Neural progenitor cell (in vitro differentiated cells): ENCODE measurements at regions not wholly inside any gene's neighbourhood (a gene's known extent, or its start where the extent isn't known, plus 50 kb on each side); places are given as distances from the start of the nearest gene placed in this dataset.

ENCODE experiments used
- DNase-seq: peaks from one replicate; pipeline ENCODE4 v3.0.0-alpha.2; 2016; ENCODE audit warnings: low spot score
- H2AFZ ChIP-seq: fragments of 200-600 bp; sonication (generic); replicated peaks from 2 replicates; pipeline ENCODE4 v1.6.1; 2016; ENCODE audit warnings: antibody characterized with exemption
- H3F3A ChIP-seq: fragments of 200-600 bp; sonication (generic); 2 replicates; pipeline ENCODE4 v1.6.1; 2016; ENCODE audit warnings: antibody characterized with exemption, low read depth
- H3K27ac ChIP-seq: fragments of 200-600 bp; sonication (generic); 2 replicates; pipeline ENCODE4 v1.5.1; 2016; ENCODE audit warnings: mild to moderate bottlenecking
- H3K27me3 ChIP-seq: fragments of 200-600 bp; sonication (generic); 2 replicates; pipeline ENCODE4 v1.6.1; 2016; ENCODE audit warnings: mild to moderate bottlenecking, moderate library complexity
- H3K36me3 ChIP-seq: fragments of 200-600 bp; sonication (generic); 2 replicates; pipeline ENCODE4 v1.5.1; 2016
- H3K4me1 ChIP-seq: fragments of 200-600 bp; sonication (generic); 2 replicates; pipeline ENCODE4 v1.6.1; 2016; ENCODE audit warnings: mixed run types
- H3K4me2 ChIP-seq: fragments of 200-600 bp; sonication (generic); 2 replicates; pipeline ENCODE4 v1.6.1; 2016
- H3K4me3 ChIP-seq: fragments of 200-600 bp; sonication (generic); 2 replicates; pipeline ENCODE4 v1.5.1; 2016
- H3K79me2 ChIP-seq: fragments of 200-600 bp; sonication (generic); 2 replicates; pipeline ENCODE4 v1.6.1; 2016; ENCODE audit warnings: low read depth
- H3K9ac ChIP-seq: fragments of 200-600 bp; sonication (generic); 2 replicates; pipeline ENCODE4 v1.6.1; 2016
- H3K9me3 ChIP-seq: fragments of 200-600 bp; sonication (generic); 2 replicates; pipeline ENCODE4 v1.5.1; 2016; ENCODE audit warnings: low read depth
- H4K20me1 ChIP-seq: fragments of 200-600 bp; sonication (generic); 2 replicates; pipeline ENCODE4 v1.6.1; 2016; ENCODE audit warnings: low read depth
- H3K27ac Mint-ChIP-seq: 3 replicates; pipeline ENCODE4 v1.8.0; 2021; ENCODE audit warnings: mixed read lengths
- H3K27me3 Mint-ChIP-seq: 2 replicates; pipeline ENCODE4 v1.8.0; 2022; ENCODE audit warnings: low read depth, mild to moderate bottlenecking, inconsistent platforms, moderate library complexity, mixed read lengths; ENCODE audit not compliant: insufficient read depth
- H3K36me3 Mint-ChIP-seq: 3 replicates; pipeline ENCODE4 v1.8.0; 2021; ENCODE audit warnings: mixed read lengths
- H3K4me1 Mint-ChIP-seq: 3 replicates; pipeline ENCODE4 v1.8.0; 2021; ENCODE audit warnings: mixed read lengths
- H3K4me3 Mint-ChIP-seq: 3 replicates; pipeline ENCODE4 v1.8.0; 2021; ENCODE audit warnings: mild to moderate bottlenecking, moderate library complexity, mixed read lengths
- H3K9me3 Mint-ChIP-seq: 3 replicates; pipeline ENCODE4 v1.8.0; 2020; ENCODE audit warnings: mixed read lengths
- CTCF ChIP-seq: fragments of 200-600 bp; sonication (generic); IDR thresholded peaks from 2 replicates; pipeline ENCODE4 v1.5.1; 2017; ENCODE audit warnings: antibody characterized with exemption, mild to moderate bottlenecking
- EZH2 ChIP-seq: fragments of 200-600 bp; sonication (generic); IDR thresholded peaks from 2 replicates; pipeline ENCODE4 v1.6.1; 2017; ENCODE audit warnings: antibody characterized with exemption, mild to moderate bottlenecking, moderate library complexity
- EZH2phosphoT487 ChIP-seq: fragments of 200-600 bp; sonication (generic); IDR thresholded peaks from 2 replicates; pipeline ENCODE4 v1.6.1; 2017; ENCODE audit warnings: antibody characterized with exemption

- Mint-ChIP-seq H3K27me3 (peaks cover 6% of the 10 kb centered on the region), H3K4me1 (peaks cover 23% of the 10 kb centered on the region), H3K27ac (peak overlapping the region; percentile 65), H3K4me3 (no peak overlapping the region), H3K9me3 (no peaks in the 10 kb centered on the region), H3K36me3 (no peaks in the 10 kb centered on the region)
- H3K9me3 ChIP-seq: no peaks in the 10 kb centered on the region
- H4K20me1 ChIP-seq: no peaks in the 10 kb centered on the region
- H3F3A ChIP-seq: peaks cover 35% of the 10 kb centered on the region
- H3K4me3 ChIP-seq: no peak overlapping the region
- no peaks in the 10 kb centered on the region for H3K36me3 ChIP-seq
- H3K9ac ChIP-seq: no peak overlapping the region
- no peak overlapping the region for H3K4me2 ChIP-seq
- TF ChIP-seq EZH2 (no peak), CTCF (no peak), EZH2phosphoT487 (no peak)
- peaks cover 31% of the 10 kb centered on the region for H3K4me1 ChIP-seq
- no peak overlapping the region for H3K27ac ChIP-seq
- H3K79me2 ChIP-seq: no peaks in the 10 kb centered on the region
- no peak for DNase-seq
- H2AFZ ChIP-seq: no peak overlapping the region
- no peaks in the 10 kb centered on the region for H3K27me3 ChIP-seq
These were observed 84.9 kb downstream of the SOX2 start for GRCh38 chr3:181796641-181797040.

- Mint-ChIP-seq H3K36me3 (no peaks in the 10 kb centered on the region), H3K4me1 (peaks cover 23% of the 10 kb centered on the region), H3K4me3 (no peak overlapping the region), H3K27me3 (peaks cover 6% of the 10 kb centered on the region), H3K9me3 (no peaks in the 10 kb centered on the region), H3K27ac (peak overlapping the region; percentile 39)
- Histone ChIP-seq H3K36me3 (no peaks in the 10 kb centered on the region), H3K9me3 (no peaks in the 10 kb centered on the region), H3K79me2 (no peaks in the 10 kb centered on the region), H3K4me3 (no peak overlapping the region), H3F3A (peaks cover 35% of the 10 kb centered on the region), H3K4me1 (peaks cover 31% of the 10 kb centered on the region), H3K27ac (no peak overlapping the region), H3K27me3 (no peaks in the 10 kb centered on the region), H4K20me1 (no peaks in the 10 kb centered on the region), H2AFZ (peak overlapping the region; percentile 4), H3K4me2 (no peak overlapping the region), H3K9ac (no peak overlapping the region)
- TF ChIP-seq EZH2phosphoT487 (no peak), EZH2 (no peak), CTCF (no peak)
- DNase-seq: no peak
These were observed 85.7 kb downstream of the SOX2 start for GRCh38 chr3:181797431-181797830.

GRCh38 chr3:181805703-181806102, 94.0 kb downstream of the SOX2 start:
- no peaks in the 10 kb centered on the region for H3K36me3 ChIP-seq
- no peaks in the 10 kb centered on the region for H4K20me1 ChIP-seq
- H3K79me2 ChIP-seq: no peaks in the 10 kb centered on the region
- TF ChIP-seq CTCF: no peak
- TF ChIP-seq EZH2phosphoT487: no peak
- TF ChIP-seq EZH2: no peak
- no peak overlapping the region for H3K4me3 ChIP-seq
- no peak overlapping the region for H2AFZ ChIP-seq
- H3K9ac ChIP-seq: no peak overlapping the region
- no peaks in the 10 kb centered on the region for H3K27me3 ChIP-seq
- no peaks in the 10 kb centered on the region for H3F3A ChIP-seq
- no peak overlapping the region for H3K4me3 Mint-ChIP-seq
- no peak for DNase-seq
- peaks cover 1% of the 10 kb centered on the region for H3K27me3 Mint-ChIP-seq
- H3K4me2 ChIP-seq: no peak overlapping the region
- no peak overlapping the region for H3K27ac ChIP-seq
- no peaks in the 10 kb centered on the region for H3K9me3 Mint-ChIP-seq
- H3K4me1 Mint-ChIP-seq: no peaks in the 10 kb centered on the region
- no peaks in the 10 kb centered on the region for H3K9me3 ChIP-seq
- H3K4me1 ChIP-seq: no peaks in the 10 kb centered on the region
- no peak overlapping the region for H3K27ac Mint-ChIP-seq
- H3K36me3 Mint-ChIP-seq: no peaks in the 10 kb centered on the region
